Activated CD4-positive, CD25-positive, alpha-beta regulatory T cell (primary cell): ENCODE measurements at regions not wholly inside any gene's neighbourhood (a gene's known extent, or its start where the extent isn't known, plus 50 kb on each side); places are given as distances from the start of the nearest gene placed in this dataset.

Experiments
- DNase-seq, 4 experiments: peaks; one replicate each; lab custom pipeline; 2025; lab: John Stamatoyannopoulos, UW

DNA sequence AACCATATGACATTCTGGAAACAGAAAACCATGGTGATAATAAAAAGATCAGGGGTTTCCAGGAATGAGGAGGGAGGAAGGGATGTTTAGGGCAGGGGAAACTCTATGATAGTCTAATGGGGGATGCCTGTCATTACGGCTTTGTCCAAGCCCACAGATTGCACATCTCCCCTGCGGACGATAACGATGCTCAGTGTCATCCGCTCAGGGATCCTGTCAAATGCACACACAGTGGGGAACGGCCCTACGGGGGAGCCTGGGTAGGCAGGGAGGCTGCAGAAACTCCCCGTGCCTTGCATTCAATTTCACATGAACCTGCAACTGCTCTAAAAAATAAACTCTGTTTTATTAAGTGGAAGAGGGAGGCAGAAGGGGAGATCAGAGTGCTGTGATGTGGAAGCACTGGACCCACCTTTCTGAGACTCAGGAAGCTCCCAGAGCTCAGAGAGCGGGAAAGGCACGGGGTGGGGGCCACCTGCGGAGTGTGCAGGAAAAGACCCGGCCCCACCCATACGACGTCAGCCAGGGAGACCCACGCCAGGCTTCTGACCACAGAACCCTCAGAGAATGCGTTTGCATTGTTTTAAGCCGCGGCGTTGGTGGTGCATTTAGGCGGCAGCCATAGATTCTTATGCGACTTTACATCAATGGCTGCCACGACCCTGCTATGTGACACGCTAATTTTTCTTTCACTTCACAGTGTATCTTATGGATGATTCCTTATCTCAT, 543.5 kb downstream of the BRD1 start:
- no peak for DNase-seq

DNA sequence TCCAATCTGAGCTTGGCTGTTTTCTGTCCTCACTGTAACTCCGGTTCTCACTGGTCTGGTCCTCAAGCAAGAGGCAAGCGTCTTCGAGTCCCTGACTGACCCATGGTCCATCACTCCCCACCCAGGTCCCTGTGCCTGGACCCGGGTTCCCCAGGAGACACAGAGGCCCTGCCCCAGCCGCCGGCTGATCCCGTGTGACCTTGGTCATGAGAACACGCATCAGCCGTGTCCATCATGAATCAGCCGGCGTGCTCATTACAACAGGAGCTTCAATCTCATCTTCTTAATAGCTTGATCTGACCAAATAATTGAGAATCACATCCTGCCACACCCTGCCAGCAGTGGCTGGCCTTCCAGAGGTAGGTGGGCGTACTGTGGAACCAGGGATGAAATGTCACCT, 545.1 kb downstream of the BRD1 start:
- no peak for DNase-seq

DNA sequence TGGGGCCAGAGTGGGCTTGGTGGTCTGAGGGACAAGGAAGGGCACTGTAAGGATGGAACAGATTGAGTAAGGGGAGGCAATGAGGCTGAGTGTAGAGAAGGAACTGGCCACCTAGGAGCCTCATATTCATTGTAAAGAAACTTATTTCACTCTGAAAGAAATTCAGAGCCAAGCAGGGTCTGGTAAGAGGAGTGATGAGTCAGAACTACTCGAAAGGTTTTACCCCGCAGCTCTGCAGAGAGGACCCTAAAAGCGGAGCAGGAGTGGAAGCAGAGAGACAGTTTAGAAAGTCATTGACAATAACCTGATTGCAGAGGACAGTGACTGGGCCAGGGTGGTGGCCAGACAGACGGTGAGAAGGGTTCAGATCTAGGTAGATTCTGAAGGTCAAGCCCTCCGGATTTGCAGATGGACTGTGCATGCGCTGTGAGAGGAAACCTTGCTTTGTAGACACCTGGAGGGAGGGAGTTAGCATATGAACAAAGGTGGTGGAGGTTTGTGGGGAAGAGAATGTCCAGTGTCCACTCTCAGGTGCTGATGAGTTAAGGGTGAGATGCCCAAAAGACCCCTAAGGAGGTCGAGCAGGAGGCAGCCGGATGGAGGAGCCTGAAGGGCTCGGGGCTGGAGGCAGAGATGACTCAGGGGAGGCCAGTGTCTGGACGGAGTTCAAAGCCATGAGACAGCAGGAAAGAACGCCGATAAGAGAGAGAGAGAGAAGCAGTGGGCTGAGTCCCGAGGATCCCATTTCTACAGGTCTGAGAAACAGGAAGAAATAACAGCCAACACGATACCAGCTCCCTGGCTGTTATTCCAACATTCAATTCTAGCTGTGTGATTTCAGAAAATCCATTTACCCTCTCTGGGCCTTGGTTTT, 546.0 kb downstream of the BRD1 start:
- no peak for DNase-seq

GRCh38 chr22:49278340-49278739, 549.3 kb downstream of the BRD1 start:
- no peak for DNase-seq

- DNase-seq: no peak
These were observed 551.1 kb downstream of the BRD1 start for GRCh38 chr22:49276567-49276966.

DNA sequence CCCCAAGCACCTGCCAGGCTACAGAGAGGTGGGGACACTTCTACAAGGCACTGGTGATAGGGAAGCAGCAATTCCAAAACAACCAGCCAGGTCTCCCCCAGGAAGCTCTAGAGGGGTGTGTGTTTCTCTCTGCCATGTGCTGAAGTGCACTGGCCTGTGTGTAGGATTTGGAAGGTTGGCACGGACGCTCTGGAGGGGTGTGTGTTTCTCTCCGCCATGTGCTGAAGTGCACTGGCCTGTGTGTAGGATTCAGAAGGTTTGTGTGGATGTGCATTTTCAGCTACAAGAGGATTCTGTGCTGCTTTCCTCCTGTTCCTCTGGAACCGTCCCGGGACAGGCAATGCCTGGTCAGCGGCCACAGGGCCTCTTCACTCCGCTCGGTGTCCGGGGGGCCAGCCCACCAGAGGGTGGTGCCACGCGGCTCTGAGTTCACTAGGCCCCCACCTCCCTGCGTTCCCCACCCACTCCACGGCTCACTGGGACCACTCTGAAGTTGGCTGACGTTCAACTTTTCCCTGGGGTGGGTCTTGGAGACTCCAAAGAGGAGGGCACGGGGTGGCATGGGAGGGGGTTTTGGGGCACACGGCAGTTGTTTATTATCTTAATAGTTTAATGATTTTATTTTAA, 552.8 kb downstream of the BRD1 start:
- DNase-seq: no peak

- no peak for DNase-seq
These were observed 555.0 kb downstream of the BRD1 start for GRCh38 chr22:49272546-49273125.

DNA sequence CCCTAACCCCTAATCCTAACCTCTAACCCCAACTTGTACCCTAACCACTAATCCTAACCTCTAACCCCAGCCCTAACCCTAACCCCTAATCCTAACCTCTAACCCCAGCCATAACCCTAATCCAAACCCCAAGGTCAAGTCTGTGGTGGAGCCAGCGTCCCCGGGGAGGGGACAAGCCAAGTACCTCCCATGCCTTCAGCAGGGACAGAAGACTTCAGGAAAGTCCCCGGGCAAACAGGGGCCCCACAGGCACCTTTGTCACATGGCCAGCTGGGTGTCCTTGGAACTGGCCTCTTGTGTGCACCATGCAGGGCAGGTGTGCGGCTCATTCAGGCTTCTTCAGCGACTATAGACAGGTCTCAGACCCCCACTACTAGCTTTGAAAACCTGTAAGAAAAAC, 555.8 kb downstream of the BRD1 start:
- DNase-seq: no peak

- DNase-seq: no peak
These were observed 556.3 kb downstream of the BRD1 start for GRCh38 chr22:49271369-49271727.

DNA sequence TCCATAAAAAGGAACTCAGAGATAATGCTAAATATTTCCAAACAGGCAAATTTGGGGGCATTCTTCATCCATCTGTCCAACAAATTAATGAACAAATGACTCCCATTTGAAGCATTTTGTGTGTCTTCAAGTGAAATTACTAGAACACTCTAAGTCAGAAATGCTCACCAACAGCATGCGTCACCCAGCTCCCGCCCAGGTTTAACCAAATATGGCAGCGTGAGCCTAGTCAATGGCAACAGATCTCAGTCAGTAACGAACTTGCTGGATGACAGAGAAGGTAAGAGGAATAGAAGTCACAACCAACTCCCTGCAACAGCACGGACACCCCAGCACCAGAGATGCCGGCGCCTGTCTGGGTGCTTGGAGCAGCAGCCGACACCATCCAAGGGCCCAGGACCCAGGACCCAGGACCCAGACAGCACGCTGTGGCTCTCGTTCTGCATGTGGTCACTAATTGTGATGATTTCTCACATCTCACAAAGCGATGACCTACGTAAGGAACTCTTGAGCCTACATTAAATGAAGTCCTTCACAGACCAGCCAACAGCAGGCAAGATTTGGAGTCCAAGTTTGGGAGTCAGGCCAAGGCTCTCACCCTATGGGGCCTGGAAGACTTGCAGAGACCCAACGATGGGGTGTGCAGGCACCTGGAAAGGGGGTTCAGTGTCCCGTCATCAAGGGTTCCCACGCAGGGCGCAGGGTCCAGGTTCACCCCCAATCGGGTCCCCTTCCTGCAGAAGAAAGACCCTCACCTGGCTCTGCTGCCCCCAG, 556.9 kb downstream of the BRD1 start:
- DNase-seq: no peak

- DNase-seq: no peak
These were observed 557.7 kb downstream of the BRD1 start for GRCh38 chr22:49269928-49270327.

GRCh38 chr22:49269371-49269770, 558.3 kb downstream of the BRD1 start:
- DNase-seq: no peak

- no peak for DNase-seq
These were observed 558.7 kb downstream of the BRD1 start for GRCh38 chr22:49268924-49269323.

- DNase-seq: no peak
These were observed 559.7 kb downstream of the BRD1 start for GRCh38 chr22:49267996-49268395.

GRCh38 chr22:49266561-49267519, 560.8 kb downstream of the BRD1 start:
- DNase-seq: no peak

- no peak for DNase-seq
These were observed 563.0 kb downstream of the BRD1 start for GRCh38 chr22:49264696-49265095.

GRCh38 chr22:49263101-49263500, 564.6 kb downstream of the BRD1 start:
- no peak for DNase-seq

DNA sequence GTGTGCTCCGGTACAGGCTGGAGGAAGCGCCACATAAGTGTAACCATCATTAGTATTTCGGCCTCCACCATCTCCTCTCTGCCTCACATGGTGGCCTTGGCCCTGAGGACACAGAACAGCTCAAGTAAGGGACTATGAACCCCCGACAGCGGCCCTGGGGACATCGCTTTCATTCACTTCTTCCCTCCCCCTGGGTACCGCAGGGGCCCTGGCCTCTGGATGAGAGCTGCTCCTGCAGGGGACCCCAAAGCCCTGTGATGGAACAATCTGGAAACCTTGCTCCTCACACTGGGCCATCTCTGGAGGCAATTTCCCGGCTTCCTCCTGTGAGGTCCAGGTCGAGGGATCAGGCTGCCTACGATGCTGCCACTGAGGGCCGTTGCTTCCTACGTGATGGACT, 565.5 kb downstream of the BRD1 start:
- DNase-seq: no peak

DNA sequence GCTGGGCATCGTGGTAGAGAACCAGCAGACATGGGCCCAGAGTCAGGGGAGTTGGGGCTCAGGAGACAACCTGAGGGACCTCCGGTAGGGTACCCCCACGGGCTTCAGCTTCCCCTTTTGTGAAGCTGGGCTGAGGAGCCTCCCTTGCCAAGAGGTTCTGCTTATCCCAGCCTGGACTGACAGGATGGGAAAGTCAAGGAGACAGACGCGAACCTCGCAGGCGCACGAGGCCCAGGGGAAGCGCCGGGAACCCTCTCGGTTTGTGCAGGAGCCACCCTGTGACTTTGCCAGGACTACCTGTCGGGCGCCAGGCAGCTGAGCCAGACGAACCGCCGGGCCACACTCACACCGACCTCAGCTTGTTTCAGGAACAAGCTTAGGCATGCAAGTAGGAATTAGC, 566.1 kb downstream of the BRD1 start:
- DNase-seq: no peak

DNA sequence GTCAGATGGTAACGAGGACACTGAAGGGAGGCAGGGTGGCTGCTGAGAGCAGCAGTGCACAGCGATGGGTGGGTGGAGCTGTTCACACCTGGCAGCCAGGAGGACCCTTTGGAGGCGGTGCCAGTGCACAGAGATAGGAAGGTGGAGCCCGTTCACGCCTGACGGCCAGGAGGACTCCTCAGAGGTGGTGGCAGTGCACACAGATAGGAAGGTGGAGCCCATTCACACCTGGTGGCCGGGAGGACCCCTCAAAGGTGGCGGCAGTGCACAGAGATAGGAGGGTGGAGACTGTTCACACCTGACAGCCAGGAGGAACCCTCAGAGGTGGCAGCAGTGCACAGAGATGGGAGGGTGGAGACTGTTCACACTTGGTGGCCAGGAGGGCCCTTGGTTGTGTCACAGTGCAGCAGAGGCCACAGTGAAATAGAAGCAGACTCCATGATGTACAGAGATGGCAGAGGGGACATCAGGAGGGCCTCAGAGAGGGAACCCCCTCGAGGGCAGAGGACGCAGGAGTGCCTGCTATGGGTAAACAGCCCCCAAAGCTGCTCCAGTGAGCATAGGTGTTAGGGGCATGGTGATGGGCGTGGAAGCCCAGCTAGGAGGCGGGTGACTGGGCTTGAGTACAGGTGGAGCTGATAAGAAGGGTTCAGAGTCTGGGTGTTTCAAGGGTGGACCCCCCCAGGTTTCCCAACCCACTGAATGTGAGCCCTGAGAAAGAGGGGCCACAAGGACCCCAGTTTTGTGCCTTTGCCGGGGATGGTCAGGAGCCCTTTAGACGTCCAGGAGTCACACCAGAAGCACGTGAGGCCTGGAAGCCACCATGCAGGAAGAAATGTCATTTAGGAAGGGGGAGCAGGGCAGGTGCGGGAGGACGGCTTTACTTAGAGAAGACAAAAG, 566.7 kb downstream of the BRD1 start:
- no peak for DNase-seq
